ENCODE measurements at regions not wholly inside any gene's neighbourhood (a gene's known extent, or its start where the extent isn't known, plus 50 kb on each side); places are given as distances from the start of the nearest gene placed in this dataset.

DNA sequence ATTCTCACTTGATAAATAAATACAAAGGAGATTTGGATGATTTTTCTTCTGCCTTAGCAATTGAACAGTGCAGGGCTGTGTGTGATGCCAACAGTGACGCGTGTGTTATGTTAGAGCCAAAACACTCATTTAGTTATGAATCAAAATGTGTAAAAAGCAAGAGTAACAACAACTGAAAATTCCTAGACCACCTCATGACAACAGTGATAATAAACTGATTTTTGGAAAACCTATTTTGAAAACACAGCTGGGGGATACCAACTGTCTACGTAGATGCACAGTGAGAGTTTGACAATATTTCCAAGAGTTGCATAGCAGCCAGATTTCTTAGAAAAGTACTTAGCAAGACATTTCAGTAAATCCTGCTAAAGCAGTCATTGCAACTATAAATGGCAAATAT lies 323.9 kb downstream of the GALR1 start:
- H3K4me2 ChIP-seq (ENCODE audit: low read length) = no peak overlapping the region
- H3K4me3 ChIP-seq (ENCODE audit: low read length) = no peak overlapping the region
- H3K36me3 ChIP-seq (replicated peaks; ENCODE audit: low read depth, low read length) = no peaks in the 10 kb centered on the region
- H3K79me2 ChIP-seq (ENCODE audit: low read length) = no peaks in the 10 kb centered on the region
- TF ChIP-seq EZH2phosphoT487 (IDR thresholded peaks at IDR 0.05; ENCODE audit: low read depth) (no peak), CTCF (IDR thresholded peaks at IDR 0.05; ENCODE audit: low read depth, low read length) (no peak)
- H3K4me1 ChIP-seq (ENCODE audit: low read length) = no peaks in the 10 kb centered on the region
- H3K9me3 ChIP-seq (ENCODE audit: insufficient read depth, low read length) = 0 out of 2 replicates have a peak, but pooled peaks cover 4% of the 10 kb centered on the region
- H3K9ac ChIP-seq (ENCODE audit: low read length) = no peak overlapping the region
- H4K20me1 ChIP-seq (ENCODE audit: insufficient read depth, low read length) = no peaks in the 10 kb centered on the region
- no peak overlapping the region for H2AFZ ChIP-seq (ENCODE audit: low read depth, low read length)
- no peak overlapping the region for H3K27ac ChIP-seq (ENCODE audit: low read length)
- 0 out of 2 replicates have a peak, but pooled peaks cover 2% of the 10 kb centered on the region for H3K27me3 ChIP-seq (ENCODE audit: low read depth, low read length)

- Histone ChIP-seq H3K4me2 (ENCODE audit: low read length) (no peak overlapping the region), H4K20me1 (ENCODE audit: insufficient read depth, low read length) (no peaks in the 10 kb centered on the region), H3K9me3 (ENCODE audit: insufficient read depth, low read length) (no peaks in the 10 kb centered on the region), H3K36me3 (replicated peaks; ENCODE audit: low read depth, low read length) (no peaks in the 10 kb centered on the region), H3K27ac (ENCODE audit: low read length) (no peak overlapping the region), H3K79me2 (ENCODE audit: low read length) (no peaks in the 10 kb centered on the region), H3K4me3 (ENCODE audit: low read length) (no peak overlapping the region), H3K4me1 (ENCODE audit: low read length) (no peaks in the 10 kb centered on the region), H3K9ac (ENCODE audit: low read length) (no peak overlapping the region), H3K27me3 (ENCODE audit: low read depth, low read length) (no peaks in the 10 kb centered on the region), H2AFZ (ENCODE audit: low read depth, low read length) (no peak overlapping the region)
- no peak for TF ChIP-seq CTCF (IDR thresholded peaks at IDR 0.05; ENCODE audit: low read depth, low read length)
- no peak for TF ChIP-seq EZH2phosphoT487 (IDR thresholded peaks at IDR 0.05; ENCODE audit: low read depth)
These were observed 341.4 kb downstream of the GALR1 start for GRCh38 chr18:77590943-77591515.

GRCh38 chr18:77597726-77598125 lies 348.1 kb downstream of the GALR1 start:
- Histone ChIP-seq H3K9me3 (ENCODE audit: insufficient read depth, low read length) (no peaks in the 10 kb centered on the region), H3K27me3 (ENCODE audit: low read depth, low read length) (no peaks in the 10 kb centered on the region), H3K9ac (ENCODE audit: low read length) (no peak overlapping the region), H3K4me3 (ENCODE audit: low read length) (no peak overlapping the region), H3K36me3 (replicated peaks; ENCODE audit: low read depth, low read length) (no peaks in the 10 kb centered on the region), H3K4me1 (ENCODE audit: low read length) (no peaks in the 10 kb centered on the region), H4K20me1 (ENCODE audit: insufficient read depth, low read length) (no peaks in the 10 kb centered on the region), H2AFZ (ENCODE audit: low read depth, low read length) (no peak overlapping the region), H3K4me2 (ENCODE audit: low read length) (no peak overlapping the region), H3K79me2 (ENCODE audit: low read length) (no peaks in the 10 kb centered on the region), H3K27ac (ENCODE audit: low read length) (no peak overlapping the region)
- no peak for TF ChIP-seq EZH2phosphoT487 (IDR thresholded peaks at IDR 0.05; ENCODE audit: low read depth)
- TF ChIP-seq CTCF (IDR thresholded peaks at IDR 0.05; ENCODE audit: low read depth, low read length) = no peak

GRCh38 chr18:77600674-77601073 lies 351.0 kb downstream of the GALR1 start:
- Histone ChIP-seq H3K4me1 (ENCODE audit: low read length) (no peaks in the 10 kb centered on the region), H3K79me2 (ENCODE audit: low read length) (no peaks in the 10 kb centered on the region), H2AFZ (ENCODE audit: low read depth, low read length) (no peak overlapping the region), H3K36me3 (replicated peaks; ENCODE audit: low read depth, low read length) (no peaks in the 10 kb centered on the region), H3K4me2 (ENCODE audit: low read length) (no peak overlapping the region), H3K9me3 (ENCODE audit: insufficient read depth, low read length) (no peaks in the 10 kb centered on the region), H3K9ac (ENCODE audit: low read length) (no peak overlapping the region), H3K4me3 (ENCODE audit: low read length) (no peak overlapping the region), H3K27me3 (ENCODE audit: low read depth, low read length) (no peaks in the 10 kb centered on the region), H4K20me1 (ENCODE audit: insufficient read depth, low read length) (no peaks in the 10 kb centered on the region), H3K27ac (ENCODE audit: low read length) (no peak overlapping the region)
- TF ChIP-seq EZH2phosphoT487 (IDR thresholded peaks at IDR 0.05; ENCODE audit: low read depth) (no peak), CTCF (IDR thresholded peaks at IDR 0.05; ENCODE audit: low read depth, low read length) (no peak)
